HG02973 (cell line): ENCODE measurements at regions not wholly inside any gene's neighbourhood (a gene's known extent, or its start where the extent isn't known, plus 50 kb on each side); places are given as distances from the start of the nearest gene placed in this dataset.
A peak's percentile ranks its signal among the peaks of the same experiment; 100 is the strongest.
"Not testable (repeated sequence)": the region's sequence is repeated elsewhere in the genome, so short reads cannot be mapped to it uniquely, and the experiment has no call there.

ENCODE experiments used
- ATAC-seq: cut with Tn5 transposase; IDR thresholded peaks from one replicate; pipeline ENCODE4 v1.9.1; 2021; ENCODE audit warnings: moderate library complexity; ENCODE audit not compliant: unreplicated experiment

DNA sequence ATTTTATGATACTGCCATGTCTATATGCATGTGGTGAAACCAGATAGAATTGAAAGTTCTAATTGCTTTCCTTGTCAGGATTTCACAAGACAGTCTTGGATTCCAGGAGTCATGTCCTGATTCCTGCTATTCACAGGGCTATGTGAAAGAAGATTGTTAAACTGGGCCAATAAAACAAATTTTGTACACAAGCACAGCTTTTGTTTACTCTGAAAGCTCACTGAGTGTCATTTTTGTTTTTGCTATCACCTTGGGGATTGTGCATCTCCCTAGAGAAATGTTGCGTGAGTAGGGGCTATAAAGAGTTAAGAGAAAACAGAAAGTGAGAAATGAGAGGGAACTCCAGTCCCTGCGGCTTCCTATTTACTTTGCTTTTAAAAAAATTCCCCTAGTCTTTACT is 627.5 kb downstream of the PKHD1 start:
- peak; percentile 96 for ATAC-seq

DNA sequence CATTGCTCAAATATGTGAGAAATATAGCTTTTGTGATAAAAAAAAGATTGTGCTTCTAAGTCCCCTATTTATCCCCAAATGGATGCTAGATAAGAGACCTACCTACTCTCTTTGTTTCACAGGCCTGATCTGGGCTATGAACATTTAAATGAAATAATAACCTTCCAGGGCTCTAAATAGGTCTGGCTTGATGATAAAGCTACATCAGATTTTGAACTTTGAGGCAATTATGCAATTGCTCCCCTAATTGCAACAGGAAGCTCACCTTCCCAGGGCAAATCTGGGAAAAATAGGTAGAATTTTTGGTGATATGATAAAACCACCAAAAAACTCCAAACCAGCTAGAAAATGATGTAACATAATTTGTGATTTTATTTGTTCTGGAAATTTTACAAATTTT is 624.5 kb downstream of the PKHD1 start:
- ATAC-seq: no peak

DNA sequence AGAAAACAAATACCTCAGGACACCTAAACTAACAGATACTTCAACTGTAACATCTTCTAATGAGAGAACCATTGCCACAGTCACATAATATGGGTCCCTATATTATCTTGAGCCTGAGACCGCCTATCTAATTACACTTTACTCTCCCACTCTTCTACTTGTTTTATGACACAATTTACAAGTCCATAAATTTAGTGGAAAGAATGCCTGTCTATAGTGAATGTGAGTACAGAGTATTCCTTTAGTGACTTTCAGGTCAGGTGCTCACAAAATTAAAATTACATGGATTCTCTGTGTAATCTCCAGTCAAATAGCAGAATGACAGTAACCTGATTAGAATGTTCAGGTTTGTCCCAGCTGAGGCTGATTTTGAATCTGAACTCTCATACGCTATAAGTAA is 624.1 kb downstream of the PKHD1 start:
- no peak for ATAC-seq

- no peak for ATAC-seq
Measured at GRCh38 chr6:51464956-51465355, 622.5 kb downstream of the PKHD1 start.

DNA sequence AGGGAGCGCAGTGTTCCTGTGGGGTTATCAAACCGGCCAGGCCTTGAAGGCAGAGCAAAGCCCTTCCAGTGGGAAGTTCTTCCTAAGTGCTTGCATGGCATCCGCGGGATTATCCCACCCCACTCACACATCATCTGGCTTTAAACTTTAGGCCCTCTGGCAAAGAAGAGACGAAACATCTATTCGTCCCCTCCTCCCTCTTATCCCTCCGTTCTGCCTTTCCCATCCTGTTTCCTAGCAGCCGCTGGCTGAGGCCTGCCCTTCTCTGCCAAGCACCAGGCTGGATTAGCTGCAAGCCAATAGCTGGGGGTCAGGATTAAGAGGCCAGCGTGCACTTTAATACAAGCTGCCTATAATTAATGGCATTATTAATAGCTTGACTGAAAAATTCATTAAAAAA is 621.0 kb downstream of the PKHD1 start:
- no peak for ATAC-seq

DNA sequence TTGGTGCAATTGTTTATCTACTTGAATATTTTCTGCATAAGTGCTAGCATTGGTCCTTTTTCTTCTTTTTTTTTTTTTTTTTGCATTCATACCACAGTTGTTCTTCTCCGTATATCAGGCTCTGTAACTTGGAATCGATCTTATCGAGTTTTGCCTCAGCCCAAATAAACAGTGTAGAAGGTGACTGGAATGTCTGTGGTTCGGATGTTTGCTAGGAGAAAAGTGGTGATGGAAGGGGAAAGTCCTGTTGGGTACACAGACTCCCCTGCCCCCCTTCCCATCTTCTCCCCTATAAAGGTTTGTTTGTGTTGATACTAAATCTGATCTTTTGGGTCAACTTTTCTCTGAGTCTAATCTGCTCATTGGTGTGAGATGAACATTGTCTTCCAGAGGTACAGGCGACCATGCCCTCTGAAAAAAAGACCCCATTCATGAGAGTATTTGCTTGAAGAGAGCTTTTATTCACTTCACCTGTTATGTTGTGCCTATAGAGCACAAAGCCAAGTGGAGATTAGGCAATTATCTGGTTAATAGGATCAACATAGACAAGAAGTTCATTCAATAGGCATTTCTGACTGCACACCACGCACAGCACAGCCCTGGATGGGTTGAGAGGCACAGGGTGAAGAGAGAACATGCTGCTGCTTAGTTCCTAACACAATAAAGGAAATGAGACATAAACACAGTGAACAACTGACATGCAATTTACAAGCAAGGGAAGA is 620.0 kb downstream of the PKHD1 start:
- no peak for ATAC-seq

DNA sequence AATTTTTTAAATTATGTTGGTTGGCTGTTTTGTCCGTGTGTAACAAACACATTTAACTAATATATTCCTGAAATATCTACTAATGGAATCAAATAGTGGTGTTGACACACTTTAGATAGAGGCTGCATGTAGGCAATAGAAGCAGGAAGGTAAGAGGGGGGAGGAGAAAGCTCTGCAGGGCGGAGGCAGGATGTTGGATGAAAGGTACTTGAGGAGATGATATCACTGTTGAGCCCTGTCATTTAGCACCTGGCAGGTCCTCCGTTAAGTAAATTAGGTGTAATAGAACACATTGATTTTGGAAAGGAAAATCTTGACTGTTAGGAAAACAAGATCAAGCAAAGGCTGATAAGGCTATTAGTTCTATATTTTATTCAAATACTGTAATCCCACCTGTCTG is 618.7 kb downstream of the PKHD1 start:
- no peak for ATAC-seq

- ATAC-seq: no peak
Measured at GRCh38 chr6:51472745-51473487, 614.5 kb downstream of the PKHD1 start.

DNA sequence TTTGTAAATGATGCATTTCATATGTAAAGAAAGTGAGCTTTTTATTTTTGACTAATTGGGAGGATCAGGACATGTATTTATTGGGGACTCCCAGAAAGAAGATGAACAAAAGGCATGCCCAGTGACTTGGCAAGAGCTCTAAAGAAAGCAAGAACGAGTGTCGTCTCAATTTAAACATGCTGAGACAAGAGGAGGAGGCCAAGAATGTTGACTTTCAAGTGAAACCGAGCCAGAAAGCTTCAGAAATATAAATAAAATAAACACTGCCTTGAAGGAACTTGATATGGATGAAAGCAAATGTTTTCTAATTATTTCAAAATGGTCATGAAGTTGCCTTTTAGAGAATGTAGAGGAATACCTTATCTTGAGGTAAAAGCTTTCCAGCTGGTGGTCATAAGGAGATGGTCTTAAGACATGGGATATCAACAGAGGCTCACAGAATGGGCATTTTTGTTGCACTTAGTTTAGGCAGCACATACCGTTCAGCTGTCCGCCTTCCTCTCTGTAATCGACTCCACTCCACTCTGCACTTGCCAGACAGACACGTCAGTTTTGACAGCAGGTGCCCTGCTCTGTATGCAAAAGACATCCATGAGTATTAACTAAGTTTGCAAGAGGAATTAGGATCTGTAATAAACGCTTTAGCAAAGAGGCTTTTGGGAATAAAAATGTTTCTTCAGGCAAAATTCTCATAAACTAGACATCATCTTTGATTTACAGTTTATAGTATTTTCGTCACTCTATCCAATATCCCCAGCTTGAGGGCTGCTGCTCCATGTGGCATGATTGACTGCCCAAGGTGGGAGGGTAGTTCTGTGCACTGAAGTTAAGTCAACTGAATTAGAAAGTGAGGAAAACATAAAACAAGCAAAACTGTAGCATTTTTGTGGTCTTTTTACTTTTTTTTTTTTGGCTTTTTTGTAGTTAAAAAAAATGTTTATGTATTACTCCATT is 613.1 kb downstream of the PKHD1 start:
- no peak for ATAC-seq

GRCh38 chr6:51477711-51478311 is 609.6 kb downstream of the PKHD1 start:
- ATAC-seq: no peak

- no peak for ATAC-seq
Measured at GRCh38 chr6:51479296-51479695, 608.1 kb downstream of the PKHD1 start.

- no peak for ATAC-seq
Measured at GRCh38 chr6:51480040-51480439, 607.4 kb downstream of the PKHD1 start.

- not testable (repeated sequence) for ATAC-seq
Measured at GRCh38 chr6:51485869-51486268, 601.5 kb downstream of the PKHD1 start.

- no peak for ATAC-seq
Measured at GRCh38 chr6:51487937-51488336, 599.5 kb downstream of the PKHD1 start.

DNA sequence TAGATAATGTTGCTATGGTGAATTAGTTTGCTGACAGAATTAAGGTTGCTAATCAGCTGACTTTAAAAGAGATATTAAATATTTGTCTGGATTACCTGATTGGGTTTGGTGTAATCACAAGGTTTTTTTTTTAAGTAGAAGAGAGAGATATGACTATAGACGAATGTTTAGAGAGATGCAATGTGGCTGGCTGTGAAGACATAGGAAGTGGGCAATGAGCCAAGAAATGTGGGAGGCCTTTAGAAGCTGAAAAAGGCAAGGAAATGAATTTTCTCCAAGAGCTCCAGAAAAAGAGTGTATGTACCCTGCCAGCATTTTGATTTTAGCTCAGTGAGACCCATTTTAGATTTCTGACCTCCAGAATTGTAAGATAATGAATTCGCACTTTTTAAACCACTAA is 598.3 kb downstream of the PKHD1 start:
- no peak for ATAC-seq

DNA sequence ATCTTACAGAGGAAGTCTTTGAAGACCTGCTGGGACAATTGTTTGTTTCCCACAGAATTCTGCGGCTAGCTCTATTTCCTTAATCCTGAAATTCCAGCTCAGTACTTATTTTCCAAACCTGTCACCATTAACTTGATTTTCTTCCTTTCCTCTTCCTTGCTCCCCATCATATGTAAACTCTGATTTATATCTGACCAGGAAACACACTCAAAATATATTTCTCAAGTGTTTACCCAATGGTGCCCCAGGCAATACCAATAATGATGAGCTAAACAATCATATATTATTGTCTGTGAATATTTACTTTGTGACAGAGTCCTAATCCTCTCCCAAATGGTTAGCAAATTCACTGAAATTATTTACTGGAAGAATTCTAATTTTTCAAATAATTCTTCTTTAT is 597.3 kb downstream of the PKHD1 start:
- no peak for ATAC-seq

DNA sequence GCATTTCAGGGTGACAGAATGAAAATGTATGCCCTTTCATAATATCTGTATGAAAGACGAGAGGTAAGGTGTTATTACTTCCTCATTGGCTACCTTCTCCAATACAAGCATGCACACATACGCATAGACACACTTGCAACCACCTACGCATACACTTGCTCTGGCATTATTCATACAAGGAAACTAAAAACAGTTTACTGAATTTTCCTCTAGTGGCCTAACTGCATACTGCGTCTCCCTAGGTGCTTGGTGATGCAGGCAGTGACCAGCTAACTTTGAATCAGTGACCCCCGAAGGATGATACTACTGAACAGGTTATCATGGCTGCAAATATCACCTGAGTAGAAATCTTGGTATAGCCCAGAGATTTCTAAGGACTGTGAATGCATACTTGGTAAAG is 593.1 kb downstream of the PKHD1 start:
- ATAC-seq: no peak

GRCh38 chr6:51495096-51495495 is 592.3 kb downstream of the PKHD1 start:
- ATAC-seq: no peak

GRCh38 chr6:51495610-51496396 is 591.6 kb downstream of the PKHD1 start:
- ATAC-seq: no peak

- ATAC-seq: no peak
Measured at GRCh38 chr6:51502996-51503395, 584.4 kb downstream of the PKHD1 start.
